DND-41 (cell line): ENCODE measurements at regions not wholly inside any gene's neighbourhood (a gene's known extent, or its start where the extent isn't known, plus 50 kb on each side); places are given as distances from the start of the nearest gene placed in this dataset.

Experiments
- ATAC-seq: fragments of 200-7000 bp; cut with Tn5 transposase; 3 replicates; pipeline ENCODE4 v1.9.1; 2021; ENCODE audit warnings: low read depth; ENCODE audit not compliant: insufficient read depth
- DNase-seq: peaks from one replicate; pipeline ENCODE4 v3.0.0-alpha.2; 2020
- H2AFZ ChIP-seq: 2 replicates; pipeline ENCODE4 v1.6.0; 2012; ENCODE audit warnings: low read depth, low read length
- H3K27ac ChIP-seq: 2 replicates; pipeline ENCODE4 v1.5.1; 2012; ENCODE audit warnings: low read length, inconsistent platforms
- H3K27me3 ChIP-seq: fragments of 200-600 bp; sonication (generic); 2 replicates; pipeline ENCODE4 v1.6.0; 2012; ENCODE audit warnings: low read length, mild to moderate bottlenecking, inconsistent platforms; ENCODE audit not compliant: insufficient read depth, poor library complexity
- H3K36me3 ChIP-seq: 2 replicates; pipeline ENCODE4 v1.5.1; 2012; ENCODE audit warnings: low read length, inconsistent platforms; ENCODE audit not compliant: insufficient read depth
- H3K4me1 ChIP-seq: 2 replicates; pipeline ENCODE4 v1.5.1; 2012; ENCODE audit warnings: mild to moderate bottlenecking, low read length; ENCODE audit not compliant: insufficient read depth
- H3K4me2 ChIP-seq: 2 replicates; pipeline ENCODE4 v1.6.0; 2012; ENCODE audit warnings: mild to moderate bottlenecking, moderate library complexity, low read length, inconsistent platforms; ENCODE audit not compliant: insufficient read depth
- H3K4me3 ChIP-seq, 2 experiments: fragments of 200-600 bp in 1 of 2; shearing (Covaris generic) in 1 of 2; 2 replicates each; pipeline ENCODE4 v1.5.1; 2012 to 2016; ENCODE audit warnings: inconsistent platforms in 2 of 2, low read length in 2 of 2, mild to moderate bottlenecking in 2 of 2, low read depth in 1 of 2, moderate library complexity in 1 of 2
- H3K79me2 ChIP-seq: 2 replicates; pipeline ENCODE4 v1.6.0; 2012; ENCODE audit warnings: low read length, inconsistent platforms; ENCODE audit not compliant: insufficient read depth
- H3K9ac ChIP-seq: 2 replicates; pipeline ENCODE4 v1.6.0; 2012; ENCODE audit warnings: low read depth, mild to moderate bottlenecking, inconsistent platforms, low read length, moderate library complexity
- H3K9me3 ChIP-seq: 2 replicates; pipeline ENCODE4 v1.5.1; 2012; ENCODE audit warnings: low read length, moderate library complexity, mild to moderate bottlenecking, inconsistent platforms; ENCODE audit not compliant: insufficient read depth, severe bottlenecking
- H4K20me1 ChIP-seq: 2 replicates; pipeline ENCODE4 v1.6.0; 2012; ENCODE audit warnings: low read length; ENCODE audit not compliant: insufficient read depth
- EZH2 ChIP-seq: IDR thresholded peaks from 3 replicates; pipeline ENCODE4 v1.6.1; 2012; ENCODE audit warnings: borderline replicate concordance, low read depth, mild to moderate bottlenecking, moderate library complexity, low read length, inconsistent platforms; ENCODE audit not compliant: severe bottlenecking
- TF ChIP-seq, protein P1 (sequence below): IDR thresholded peaks from 2 replicates; pipeline ENCODE4 v1.5.1; 2012; ENCODE audit warnings: borderline replicate concordance, low read length, moderate library complexity, mild to moderate bottlenecking; ENCODE audit not compliant: poor library complexity, severe bottlenecking; ENCODE audit errors: extremely low read depth

DNA sequence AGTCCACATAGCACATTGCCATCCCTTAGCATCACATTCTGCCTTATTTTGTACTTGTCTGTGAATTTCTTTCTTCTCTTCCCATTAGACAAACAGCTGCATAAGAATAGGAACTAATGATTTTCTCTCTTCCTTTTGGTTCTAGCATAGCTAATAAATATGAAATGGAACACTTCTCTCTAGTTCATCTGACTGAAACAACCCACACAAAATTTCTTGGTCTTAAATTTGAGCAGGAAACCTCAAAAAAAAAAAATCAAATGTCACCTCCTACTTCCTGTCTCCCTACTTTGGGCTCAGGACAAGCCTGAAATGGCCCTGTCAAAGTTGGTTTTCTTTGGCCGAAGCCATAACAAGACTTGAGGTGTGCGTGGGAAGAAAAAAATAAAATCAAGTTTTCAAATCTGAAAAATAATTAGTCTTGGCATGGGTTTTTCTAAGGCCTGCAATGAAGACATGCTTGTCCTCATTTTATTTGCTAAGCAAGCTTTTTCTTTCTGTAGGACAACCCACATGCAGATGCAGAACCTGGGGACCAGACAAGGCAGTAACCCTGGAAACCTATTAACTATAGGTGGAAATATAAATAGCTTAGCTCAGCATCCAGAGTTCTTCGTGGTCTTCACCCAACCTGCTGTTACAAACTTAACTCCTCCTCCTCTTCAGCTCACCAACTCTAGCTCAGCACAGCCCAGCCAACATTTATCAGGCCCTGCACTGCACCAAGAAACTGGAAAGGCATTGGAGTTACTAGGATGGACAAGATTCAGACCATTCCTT is 523.5 kb upstream of the KLF4 start:
- DNase-seq: no peak
- no peak overlapping the region for H3K9ac ChIP-seq
- no peaks in the 10 kb centered on the region for H3K27me3 ChIP-seq
- no peaks in the 10 kb centered on the region for H4K20me1 ChIP-seq
- H3K4me2 ChIP-seq: no peak overlapping the region
- H3K4me1 ChIP-seq: no peaks in the 10 kb centered on the region
- H3K9me3 ChIP-seq: no peaks in the 10 kb centered on the region
- no peaks in the 10 kb centered on the region for H3K36me3 ChIP-seq
- TF ChIP-seq EZH2: no peak
- TF ChIP-seq, protein P1, sequence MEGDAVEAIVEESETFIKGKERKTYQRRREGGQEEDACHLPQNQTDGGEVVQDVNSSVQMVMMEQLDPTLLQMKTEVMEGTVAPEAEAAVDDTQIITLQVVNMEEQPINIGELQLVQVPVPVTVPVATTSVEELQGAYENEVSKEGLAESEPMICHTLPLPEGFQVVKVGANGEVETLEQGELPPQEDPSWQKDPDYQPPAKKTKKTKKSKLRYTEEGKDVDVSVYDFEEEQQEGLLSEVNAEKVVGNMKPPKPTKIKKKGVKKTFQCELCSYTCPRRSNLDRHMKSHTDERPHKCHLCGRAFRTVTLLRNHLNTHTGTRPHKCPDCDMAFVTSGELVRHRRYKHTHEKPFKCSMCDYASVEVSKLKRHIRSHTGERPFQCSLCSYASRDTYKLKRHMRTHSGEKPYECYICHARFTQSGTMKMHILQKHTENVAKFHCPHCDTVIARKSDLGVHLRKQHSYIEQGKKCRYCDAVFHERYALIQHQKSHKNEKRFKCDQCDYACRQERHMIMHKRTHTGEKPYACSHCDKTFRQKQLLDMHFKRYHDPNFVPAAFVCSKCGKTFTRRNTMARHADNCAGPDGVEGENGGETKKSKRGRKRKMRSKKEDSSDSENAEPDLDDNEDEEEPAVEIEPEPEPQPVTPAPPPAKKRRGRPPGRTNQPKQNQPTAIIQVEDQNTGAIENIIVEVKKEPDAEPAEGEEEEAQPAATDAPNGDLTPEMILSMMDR: no peak
- H2AFZ ChIP-seq: no peak overlapping the region
- no peak for ATAC-seq
- no peaks in the 10 kb centered on the region for H3K79me2 ChIP-seq
- no peak overlapping the region for H3K27ac ChIP-seq
- no peak overlapping the region for H3K4me3 ChIP-seq

DNA sequence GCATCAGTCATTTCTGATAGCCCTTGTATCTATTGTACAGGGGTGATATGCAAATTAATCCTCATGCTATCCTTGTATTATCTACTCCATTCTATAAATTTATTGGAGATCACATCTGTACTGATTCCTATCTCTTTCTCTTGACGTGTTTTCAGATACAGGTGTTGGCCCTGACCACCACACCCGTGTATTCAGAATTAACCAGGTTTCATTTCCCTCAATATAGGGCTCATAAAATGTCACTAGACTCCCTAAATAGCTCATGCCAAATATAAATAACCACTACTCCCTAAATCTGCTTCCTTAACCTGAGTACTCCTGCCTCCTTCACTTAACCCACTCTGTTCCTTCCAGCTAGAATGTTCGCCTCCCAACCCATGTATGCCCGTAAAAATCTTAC is 522.8 kb upstream of the KLF4 start:
- Histone ChIP-seq H4K20me1 (no peaks in the 10 kb centered on the region), H3K79me2 (no peaks in the 10 kb centered on the region), H3K4me1 (no peaks in the 10 kb centered on the region), H2AFZ (no peak overlapping the region), H3K27ac (no peak overlapping the region), H3K27me3 (no peaks in the 10 kb centered on the region), H3K4me3 (no peak overlapping the region), H3K9me3 (no peaks in the 10 kb centered on the region), H3K9ac (no peak overlapping the region), H3K36me3 (no peaks in the 10 kb centered on the region), H3K4me2 (no peak overlapping the region)
- ATAC-seq: no peak
- DNase-seq: no peak
- TF ChIP-seq, protein P1: no peak
- TF ChIP-seq EZH2: no peak

DNA sequence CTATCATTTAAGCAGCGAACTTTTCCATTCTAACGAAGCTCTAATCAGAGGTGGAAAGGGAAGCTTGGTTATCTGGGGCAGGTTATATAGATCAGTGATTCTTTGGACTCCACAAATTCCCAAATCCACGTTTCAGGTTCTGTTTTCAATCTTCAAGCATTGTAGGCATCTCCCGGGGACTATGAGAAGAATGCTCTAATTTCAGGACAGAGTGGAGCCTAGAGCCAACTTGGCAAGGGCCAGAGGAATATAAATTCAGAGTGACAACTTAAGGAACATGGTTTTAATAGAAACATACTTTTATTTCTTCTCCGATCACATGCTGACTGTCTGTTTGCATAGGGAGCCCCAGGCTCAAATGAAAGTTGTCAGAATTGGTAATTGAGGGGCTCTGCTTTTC is 514.0 kb upstream of the KLF4 start:
- no peak for TF ChIP-seq EZH2
- TF ChIP-seq, protein P1: no peak
- Histone ChIP-seq H3K79me2 (no peaks in the 10 kb centered on the region), H3K27me3 (no peaks in the 10 kb centered on the region)

More for the DNA sequence above, 514.0 kb upstream of the KLF4 start:
- Histone ChIP-seq H3K4me2 (no peak overlapping the region), H3K9ac (no peak overlapping the region), H3K4me3 (no peak overlapping the region), H3K9me3 (no peaks in the 10 kb centered on the region), H4K20me1 (no peaks in the 10 kb centered on the region), H3K36me3 (no peaks in the 10 kb centered on the region), H2AFZ (no peak overlapping the region), H3K4me1 (no peaks in the 10 kb centered on the region), H3K27ac (no peak overlapping the region)
- ATAC-seq (no peak), DNase-seq (no peak)
